HG03039 (cell line): ENCODE measurements at regions not wholly inside any gene's neighbourhood (a gene's known extent, or its start where the extent isn't known, plus 50 kb on each side); places are given as distances from the start of the nearest gene placed in this dataset.
"Not testable (repeated sequence)": the region's sequence is repeated elsewhere in the genome, so short reads cannot be mapped to it uniquely, and the experiment has no call there.

ENCODE experiments used
- ATAC-seq: cut with Tn5 transposase; IDR thresholded peaks from one replicate; pipeline ENCODE4 v1.9.1; 2021; ENCODE audit warnings: mild to moderate bottlenecking, moderate library complexity; ENCODE audit not compliant: unreplicated experiment

- ATAC-seq = peak; percentile 94
These were observed 148.1 kb upstream of the NOTCH2NLA start for GRCh38 chr1:146376708-146377496.

- peak; percentile 61 for ATAC-seq
These were observed 147.5 kb upstream of the NOTCH2NLA start for GRCh38 chr1:146376309-146376707.

GRCh38 chr1:146375108-146375507 is 146.3 kb upstream of the NOTCH2NLA start:
- not testable (repeated sequence) for ATAC-seq

GRCh38 chr1:146369940-146370339 is 141.1 kb upstream of the NOTCH2NLA start:
- not testable (repeated sequence) for ATAC-seq

- ATAC-seq = not testable (repeated sequence)
These were observed 126.6 kb upstream of the NOTCH2NLA start for GRCh38 chr1:146355373-146355772.

- not testable (repeated sequence) for ATAC-seq
These were observed 98.0 kb upstream of the NOTCH2NLA start for GRCh38 chr1:146326863-146327262.

GRCh38 chr1:146324463-146324862 is 95.6 kb upstream of the NOTCH2NLA start:
- ATAC-seq = not testable (repeated sequence)

GRCh38 chr1:146323302-146323701 is 94.5 kb upstream of the NOTCH2NLA start:
- not testable (repeated sequence) for ATAC-seq

GRCh38 chr1:146322893-146323292 is 94.1 kb upstream of the NOTCH2NLA start:
- not testable (repeated sequence) for ATAC-seq

GRCh38 chr1:146318715-146319114 is 89.9 kb upstream of the NOTCH2NLA start:
- ATAC-seq = not testable (repeated sequence)

GRCh38 chr1:146317785-146318184 is 89.0 kb upstream of the NOTCH2NLA start:
- ATAC-seq = not testable (repeated sequence)

GRCh38 chr1:146314449-146315246 is 85.8 kb upstream of the NOTCH2NLA start:
- ATAC-seq = not testable (repeated sequence)

GRCh38 chr1:146310579-146310978 is 81.8 kb upstream of the NOTCH2NLA start:
- ATAC-seq = not testable (repeated sequence)

- ATAC-seq = not testable (repeated sequence)
These were observed 80.6 kb upstream of the NOTCH2NLA start for GRCh38 chr1:146309427-146309826.

GRCh38 chr1:146308892-146309291 is 80.1 kb upstream of the NOTCH2NLA start:
- ATAC-seq = not testable (repeated sequence)

- not testable (repeated sequence) for ATAC-seq
These were observed 79.3 kb upstream of the NOTCH2NLA start for GRCh38 chr1:146308152-146308551.

GRCh38 chr1:146307632-146308031 is 78.8 kb upstream of the NOTCH2NLA start:
- peak; percentile 91 for ATAC-seq

- not testable (repeated sequence) for ATAC-seq
These were observed 77.8 kb upstream of the NOTCH2NLA start for GRCh38 chr1:146306651-146307050.

- ATAC-seq = not testable (repeated sequence)
These were observed 76.6 kb upstream of the NOTCH2NLA start for GRCh38 chr1:146305442-146305841.

- ATAC-seq = peak; percentile 69
These were observed 69.7 kb upstream of the NOTCH2NLA start for GRCh38 chr1:146298575-146298897.

- peak; percentile 36 for ATAC-seq
These were observed 69.2 kb upstream of the NOTCH2NLA start for GRCh38 chr1:146297781-146298574.
